BE2C (cell line): ENCODE measurements at regions not wholly inside any gene's neighbourhood (a gene's known extent, or its start where the extent isn't known, plus 50 kb on each side); places are given as distances from the start of the nearest gene placed in this dataset.

Experiments used
- DNase-seq: peaks from one replicate; pipeline ENCODE4 v3.0.0-alpha.2; 2020
- H3K27me3 ChIP-seq: fragments of 250-450 bp; sonication (Bioruptor Pico); 2 replicates; pipeline ENCODE4 v1.5.1; 2020; ENCODE audit warnings: mild to moderate bottlenecking
- H3K36me3 ChIP-seq: fragments of 250-450 bp; sonication (Bioruptor Pico); 2 replicates; pipeline ENCODE4 v1.5.1; 2020; ENCODE audit warnings: mild to moderate bottlenecking
- H3K4me1 ChIP-seq: fragments of 250-450 bp; sonication (Bioruptor Pico); 2 replicates; pipeline ENCODE4 v1.5.1; 2020
- H3K4me3 ChIP-seq: 2 replicates; pipeline ENCODE4 v1.5.1; 2011; ENCODE audit warnings: low read depth, low read length
- H3K9me3 ChIP-seq: fragments of 250-450 bp; sonication (Bioruptor Pico); 2 replicates; pipeline ENCODE4 v1.5.1; 2020
- TF ChIP-seq, protein P1 (sequence below): IDR thresholded peaks from 2 replicates; pipeline ENCODE4 v1.5.1; 2012; ENCODE audit warnings: mild to moderate bottlenecking, low read depth, low read length

GRCh38 chr4:57233386-57233785 is 123.2 kb upstream of the IGFBP7 start:
- Histone ChIP-seq H3K36me3 (no peaks in the 10 kb centered on the region), H3K4me3 (no peak overlapping the region), H3K4me1 (no peaks in the 10 kb centered on the region), H3K9me3 (no peaks in the 10 kb centered on the region), H3K27me3 (no peaks in the 10 kb centered on the region)
- TF ChIP-seq, protein P1, sequence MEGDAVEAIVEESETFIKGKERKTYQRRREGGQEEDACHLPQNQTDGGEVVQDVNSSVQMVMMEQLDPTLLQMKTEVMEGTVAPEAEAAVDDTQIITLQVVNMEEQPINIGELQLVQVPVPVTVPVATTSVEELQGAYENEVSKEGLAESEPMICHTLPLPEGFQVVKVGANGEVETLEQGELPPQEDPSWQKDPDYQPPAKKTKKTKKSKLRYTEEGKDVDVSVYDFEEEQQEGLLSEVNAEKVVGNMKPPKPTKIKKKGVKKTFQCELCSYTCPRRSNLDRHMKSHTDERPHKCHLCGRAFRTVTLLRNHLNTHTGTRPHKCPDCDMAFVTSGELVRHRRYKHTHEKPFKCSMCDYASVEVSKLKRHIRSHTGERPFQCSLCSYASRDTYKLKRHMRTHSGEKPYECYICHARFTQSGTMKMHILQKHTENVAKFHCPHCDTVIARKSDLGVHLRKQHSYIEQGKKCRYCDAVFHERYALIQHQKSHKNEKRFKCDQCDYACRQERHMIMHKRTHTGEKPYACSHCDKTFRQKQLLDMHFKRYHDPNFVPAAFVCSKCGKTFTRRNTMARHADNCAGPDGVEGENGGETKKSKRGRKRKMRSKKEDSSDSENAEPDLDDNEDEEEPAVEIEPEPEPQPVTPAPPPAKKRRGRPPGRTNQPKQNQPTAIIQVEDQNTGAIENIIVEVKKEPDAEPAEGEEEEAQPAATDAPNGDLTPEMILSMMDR = no peak
- DNase-seq = no peak

DNA sequence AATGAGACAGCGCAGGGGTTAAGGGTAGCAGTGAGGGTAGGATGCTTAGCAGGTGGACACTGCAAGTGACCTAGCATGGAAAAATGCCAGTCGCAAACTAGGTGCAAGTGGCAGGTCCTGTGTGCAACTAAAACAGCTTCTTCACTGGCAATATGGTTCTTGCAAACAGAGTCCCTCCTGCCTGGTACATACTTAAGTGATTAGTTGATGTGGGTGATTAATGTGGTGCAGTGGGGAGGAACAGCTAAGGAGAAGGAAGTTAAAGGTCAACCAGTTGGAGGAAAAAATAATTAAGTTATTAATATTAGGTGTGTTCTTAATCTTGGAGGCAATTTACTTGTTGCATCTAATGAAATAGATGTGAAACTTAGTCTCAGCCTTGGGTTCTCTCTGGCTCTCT is 121.6 kb upstream of the IGFBP7 start:
- DNase-seq = no peak
- no peak overlapping the region for H3K4me3 ChIP-seq
- H3K27me3 ChIP-seq = no peaks in the 10 kb centered on the region

DNA sequence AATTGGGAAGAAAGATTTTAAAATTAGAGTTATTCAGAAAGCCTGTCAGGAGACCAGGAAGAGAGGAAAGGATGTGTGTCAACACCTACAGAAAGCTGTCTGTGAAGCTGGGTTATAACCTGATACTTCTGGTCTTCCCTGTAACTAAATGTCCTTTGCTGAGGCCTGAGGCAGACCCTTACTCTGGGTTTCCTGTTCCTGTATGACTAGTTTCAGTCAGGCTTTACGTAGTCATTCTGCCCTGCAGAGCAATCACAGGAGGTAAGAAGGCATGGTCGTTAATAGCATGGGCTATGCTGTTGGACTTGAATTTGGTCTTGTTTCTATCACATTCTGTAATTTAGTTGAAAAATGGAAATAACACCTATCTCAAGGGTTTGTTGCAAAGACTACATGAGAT is 110.5 kb upstream of the IGFBP7 start:
- TF ChIP-seq, protein P1 = no peak
- Histone ChIP-seq H3K27me3 (no peaks in the 10 kb centered on the region), H3K4me1 (no peaks in the 10 kb centered on the region), H3K36me3 (no peaks in the 10 kb centered on the region), H3K9me3 (no peaks in the 10 kb centered on the region), H3K4me3 (no peak overlapping the region)
- no peak for DNase-seq

More for the DNA sequence above, 121.6 kb upstream of the IGFBP7 start:
- no peaks in the 10 kb centered on the region for H3K4me1 ChIP-seq
- no peaks in the 10 kb centered on the region for H3K9me3 ChIP-seq
- no peaks in the 10 kb centered on the region for H3K36me3 ChIP-seq
- TF ChIP-seq, protein P1 = no peak

DNA sequence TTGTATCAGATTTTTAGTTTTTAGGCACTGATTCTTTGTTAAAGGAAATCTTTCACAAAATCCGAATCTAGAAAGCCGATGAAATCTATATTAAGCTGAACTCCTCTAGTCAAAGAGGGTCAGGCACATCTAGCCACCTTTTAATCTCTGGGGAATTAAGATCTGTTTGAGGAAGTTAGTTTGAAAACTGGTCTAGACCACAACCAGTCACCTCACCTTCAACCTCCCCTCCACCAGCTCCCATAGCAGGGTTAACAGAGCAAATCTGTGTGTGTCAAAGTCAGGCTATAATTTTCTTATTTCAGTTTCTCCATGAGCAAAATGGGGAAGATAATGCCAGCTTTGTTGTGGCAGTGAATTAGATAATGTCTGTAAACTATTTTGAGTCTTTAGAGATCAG is 110.0 kb upstream of the IGFBP7 start:
- Histone ChIP-seq H3K4me3 (no peak overlapping the region), H3K27me3 (no peaks in the 10 kb centered on the region), H3K9me3 (no peaks in the 10 kb centered on the region), H3K36me3 (no peaks in the 10 kb centered on the region), H3K4me1 (no peaks in the 10 kb centered on the region)
- TF ChIP-seq, protein P1 = no peak
- no peak for DNase-seq

DNA sequence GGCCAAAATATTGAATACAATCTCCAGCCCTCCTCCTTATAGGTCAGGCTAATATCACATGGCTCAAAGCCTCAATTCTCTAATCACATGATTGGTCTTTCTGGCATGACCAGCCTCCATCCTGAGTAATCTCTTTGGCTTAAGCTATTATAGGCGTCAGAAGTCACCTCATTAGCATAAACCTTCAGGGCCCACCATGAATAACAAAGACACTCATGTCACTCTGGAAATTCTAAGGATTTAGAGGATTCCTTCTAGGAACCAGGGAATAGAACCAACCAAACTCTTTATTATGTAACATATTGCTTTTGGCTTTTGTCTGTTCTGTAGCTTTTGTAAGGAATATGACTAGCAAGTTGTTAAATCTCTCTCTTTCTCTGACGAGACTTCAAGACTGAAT is 109.2 kb upstream of the IGFBP7 start:
- H3K9me3 ChIP-seq = no peaks in the 10 kb centered on the region
- no peaks in the 10 kb centered on the region for H3K36me3 ChIP-seq
- no peaks in the 10 kb centered on the region for H3K4me1 ChIP-seq
- no peak for DNase-seq
- no peak overlapping the region for H3K4me3 ChIP-seq
- TF ChIP-seq, protein P1 = no peak
- H3K27me3 ChIP-seq = no peaks in the 10 kb centered on the region

GRCh38 chr4:57214654-57215411 is 104.6 kb upstream of the IGFBP7 start:
- H3K4me1 ChIP-seq = no peaks in the 10 kb centered on the region
- no peaks in the 10 kb centered on the region; the same call in 1 of the 2 replicates for H3K27me3 ChIP-seq
- H3K36me3 ChIP-seq = no peaks in the 10 kb centered on the region
- TF ChIP-seq, protein P1 = no peak
- no peak for DNase-seq
- no peaks in the 10 kb centered on the region for H3K9me3 ChIP-seq
- no peak overlapping the region for H3K4me3 ChIP-seq
